ENCODE measurements at regions not wholly inside any gene's neighbourhood (a gene's known extent, or its start where the extent isn't known, plus 50 kb on each side); places are given as distances from the start of the nearest gene placed in this dataset.

DNA sequence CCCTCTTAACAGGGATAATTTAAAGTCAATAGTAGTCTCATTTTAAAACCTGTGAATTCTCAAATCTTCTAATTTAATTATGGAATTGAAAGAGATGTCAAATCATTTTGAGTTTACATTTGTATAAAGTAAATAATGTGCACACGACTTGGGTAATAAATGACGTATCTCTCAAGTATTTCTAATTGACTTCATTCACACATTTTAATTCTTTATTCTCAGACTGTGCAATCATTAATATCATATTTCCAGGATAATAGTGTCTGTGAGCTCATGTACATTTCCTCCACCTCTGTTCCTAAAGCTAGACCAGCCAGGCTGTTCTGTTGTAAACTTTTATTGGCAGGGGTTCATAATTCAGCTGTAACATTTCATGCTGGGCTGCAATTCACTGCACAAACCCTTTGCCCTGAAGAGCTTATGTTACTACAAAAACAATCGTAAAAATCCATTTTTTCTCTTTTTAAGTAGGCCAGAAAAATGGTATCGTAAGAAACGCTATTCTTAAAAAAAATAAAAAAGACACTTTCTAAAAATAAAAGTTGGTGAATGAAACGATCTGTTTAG is 1103.1 kb upstream of the TENM3 start:
- no peak for TF ChIP-seq POLR2A (IDR thresholded peaks at IDR 0.05; ENCODE audit: low read depth, low read length)
- DNase-seq (ENCODE audit: insufficient read length, low spot score), result no peak
- no peak for FAIRE-seq

DNA sequence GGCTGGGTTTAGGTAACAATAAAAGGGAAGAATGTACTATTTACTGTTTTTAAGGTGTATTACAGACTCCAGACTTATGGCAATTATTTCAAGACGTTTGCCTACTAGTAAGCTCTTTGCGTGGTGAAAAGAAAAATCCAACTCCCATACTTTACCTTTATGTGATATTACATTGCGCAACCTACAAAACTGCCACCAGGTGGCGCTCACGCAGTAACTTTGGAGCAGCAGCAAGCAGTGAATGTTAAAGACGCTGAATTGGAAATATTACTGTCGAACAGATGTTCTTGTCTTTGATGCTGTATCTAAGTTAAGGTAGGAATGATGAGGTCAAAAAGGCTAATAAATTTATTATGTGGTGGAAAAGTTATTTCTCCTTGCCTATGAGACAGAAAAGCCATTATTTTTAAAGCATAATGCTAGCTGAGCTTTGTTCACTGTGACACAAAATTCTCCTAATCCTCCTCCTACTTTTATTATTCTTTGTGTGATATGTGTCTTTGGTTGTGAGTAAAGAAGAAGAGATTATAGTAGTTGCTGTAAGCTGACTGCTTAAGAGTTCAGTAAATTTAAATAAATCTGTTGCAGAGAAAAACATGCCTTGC is 1099.8 kb upstream of the TENM3 start:
- FAIRE-seq (no peak), DNase-seq (ENCODE audit: insufficient read length, low spot score) (peak; percentile 15)
- no peak for TF ChIP-seq POLR2A (IDR thresholded peaks at IDR 0.05; ENCODE audit: low read depth, low read length)

DNA sequence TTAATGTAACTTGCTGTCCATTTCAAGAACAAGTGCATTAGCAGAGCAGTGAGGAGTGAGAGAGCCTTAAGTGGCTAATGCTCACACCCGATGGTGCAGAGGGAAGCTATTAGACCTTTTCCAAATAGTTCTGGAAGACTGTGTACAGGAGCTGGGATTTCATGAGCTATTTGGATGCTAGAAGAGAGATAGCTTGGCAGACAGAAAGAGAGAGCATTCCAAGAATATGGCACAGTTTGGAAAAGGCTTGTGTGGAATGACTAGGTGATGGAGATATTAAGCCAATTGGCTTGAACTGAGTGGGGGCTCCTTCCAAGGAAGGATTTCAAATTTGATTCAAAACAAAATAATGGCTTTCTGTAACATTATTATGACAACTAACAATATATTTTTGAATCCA is 1097.2 kb upstream of the TENM3 start:
- no peak for TF ChIP-seq POLR2A (IDR thresholded peaks at IDR 0.05; ENCODE audit: low read depth, low read length)
- no peak for DNase-seq (ENCODE audit: insufficient read length, low spot score)
- no peak for FAIRE-seq

DNA sequence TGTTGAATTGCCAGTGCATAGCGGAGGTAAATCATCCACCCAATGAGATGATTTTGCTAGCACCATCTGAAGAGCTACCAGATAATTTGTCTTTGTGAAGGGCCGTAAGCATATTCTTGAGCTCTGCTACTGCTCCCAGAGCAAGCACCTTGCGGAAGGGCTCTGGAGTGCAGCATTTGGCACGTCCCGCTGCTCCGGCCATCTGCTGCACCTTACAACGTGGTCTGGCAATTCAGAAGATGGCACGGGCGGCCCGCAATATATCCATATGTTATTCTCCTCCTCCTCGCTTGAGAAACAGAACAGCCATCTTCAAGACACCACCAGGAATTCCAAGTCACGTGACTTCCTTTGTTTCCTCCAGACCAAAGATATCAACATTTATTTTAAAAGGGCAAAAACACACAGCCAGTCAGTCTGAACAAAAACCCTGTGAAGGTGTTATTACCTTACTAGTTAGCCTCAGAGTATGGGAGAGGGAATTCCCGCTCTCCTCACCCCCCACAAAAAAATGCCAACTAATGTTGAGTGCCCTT is 1095.7 kb upstream of the TENM3 start:
- DNase-seq (ENCODE audit: insufficient read length, low spot score), result no peak
- FAIRE-seq, result no peak
- TF ChIP-seq POLR2A (IDR thresholded peaks at IDR 0.05; ENCODE audit: low read depth, low read length), result no peak

DNA sequence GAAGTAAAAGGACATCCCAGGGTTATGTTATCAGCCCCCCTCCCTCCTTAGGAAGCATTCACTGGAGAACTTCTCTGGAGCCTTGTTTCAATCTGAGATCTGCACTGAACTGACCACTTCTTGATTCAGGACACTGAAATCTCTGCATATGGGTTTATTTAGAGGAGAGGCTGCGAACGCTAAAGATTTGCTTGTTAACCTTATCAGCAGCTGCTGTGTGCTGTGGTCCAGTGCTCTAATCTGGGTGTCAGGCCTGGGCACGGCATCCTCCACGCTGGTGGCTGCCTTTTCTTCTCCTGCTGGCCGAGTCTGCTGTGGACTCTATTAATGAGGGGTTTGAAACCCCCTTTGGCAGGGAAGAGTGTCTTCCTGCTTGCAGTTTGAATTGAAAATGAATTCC is 1094.7 kb upstream of the TENM3 start:
- FAIRE-seq, result no peak
- TF ChIP-seq POLR2A (IDR thresholded peaks at IDR 0.05; ENCODE audit: low read depth, low read length), result no peak
- DNase-seq (ENCODE audit: insufficient read length, low spot score), result no peak

DNA sequence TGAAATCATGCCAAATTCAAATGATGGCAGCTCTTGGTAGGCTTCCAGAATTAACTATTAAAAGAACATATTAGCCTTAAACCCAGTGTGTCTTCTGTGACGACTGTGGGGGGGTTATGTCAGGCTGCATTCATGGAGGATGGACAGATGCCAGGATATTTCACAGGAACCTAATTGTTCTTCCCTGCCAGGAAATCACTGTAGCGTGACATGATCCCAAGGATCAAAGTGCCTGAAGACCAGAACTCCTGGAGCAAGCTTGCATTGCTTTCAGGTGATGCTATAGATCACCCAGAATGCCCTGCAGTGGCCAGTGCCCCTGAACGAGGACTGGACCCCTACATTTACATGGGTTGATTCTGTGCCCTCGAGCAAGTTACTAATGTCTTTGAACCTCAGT is 1093.0 kb upstream of the TENM3 start:
- no peak for TF ChIP-seq POLR2A (IDR thresholded peaks at IDR 0.05; ENCODE audit: low read depth, low read length)
- no peak for DNase-seq (ENCODE audit: insufficient read length, low spot score)
- FAIRE-seq, result no peak

DNA sequence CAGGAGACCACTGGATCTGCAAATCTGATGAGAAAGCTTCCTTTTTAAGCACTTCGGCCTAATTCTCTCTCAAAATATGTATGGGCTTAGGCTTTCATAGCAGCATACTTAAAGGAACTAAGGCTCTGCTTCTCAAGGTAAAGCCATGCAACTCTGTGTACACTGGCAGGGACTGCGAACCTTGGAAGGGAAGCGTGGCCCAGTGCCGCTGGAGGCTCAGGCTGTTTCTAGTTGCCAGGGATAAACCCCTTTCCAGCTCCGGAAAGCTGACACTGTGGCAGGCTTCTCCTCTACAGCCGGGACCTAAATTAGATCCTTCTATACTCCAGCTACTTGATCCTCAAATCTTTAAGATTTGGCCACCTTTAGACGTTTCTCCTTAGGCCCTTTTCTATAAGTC is 1091.3 kb upstream of the TENM3 start:
- FAIRE-seq, result no peak

DNA sequence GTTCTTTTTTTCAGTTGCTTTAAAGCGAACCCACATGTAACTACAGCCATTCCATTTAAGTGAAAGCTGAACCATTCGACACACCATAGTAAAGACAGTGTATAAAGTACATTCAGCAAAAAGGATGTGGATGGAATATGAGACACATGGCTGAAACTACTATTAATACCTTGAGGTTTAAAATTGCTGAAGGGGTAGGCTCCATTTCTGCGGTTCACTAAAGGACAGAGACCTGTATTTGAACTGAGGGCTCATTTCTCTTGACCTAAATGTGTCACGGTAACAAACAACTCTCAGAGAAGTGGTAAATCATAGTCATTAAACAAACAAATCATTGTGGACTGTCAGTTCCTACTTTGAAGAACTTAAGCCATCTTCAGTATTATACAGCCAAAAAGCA is 1085.6 kb upstream of the TENM3 start:
- DNase-seq (ENCODE audit: insufficient read length, low spot score), result no peak

More for the DNA sequence above, 1091.3 kb upstream of the TENM3 start:
- TF ChIP-seq POLR2A (IDR thresholded peaks at IDR 0.05; ENCODE audit: low read depth, low read length), result no peak
- DNase-seq (ENCODE audit: insufficient read length, low spot score), result no peak

DNA sequence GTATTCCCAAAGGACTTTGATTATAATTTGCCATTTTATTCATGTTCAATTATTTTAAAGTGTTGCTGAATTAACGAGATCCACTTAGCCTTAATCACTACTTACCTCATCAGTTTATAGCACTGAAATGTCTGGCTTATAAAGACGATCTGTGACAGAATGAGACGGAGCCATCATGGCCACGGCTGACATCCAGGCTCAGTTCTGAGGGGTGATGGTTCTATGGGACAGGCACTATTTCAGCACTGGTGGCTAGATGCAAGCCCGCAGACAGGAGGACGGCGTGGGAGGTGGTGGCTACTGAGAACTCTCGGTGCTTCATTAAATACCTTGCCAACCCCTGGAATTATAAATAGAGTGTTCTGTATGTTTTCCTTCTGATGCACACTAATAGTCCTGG is 1084.2 kb upstream of the TENM3 start:
- DNase-seq (ENCODE audit: insufficient read length, low spot score), result no peak
- FAIRE-seq, result no peak
- TF ChIP-seq POLR2A (IDR thresholded peaks at IDR 0.05; ENCODE audit: low read depth, low read length), result no peak

More for the DNA sequence above, 1085.6 kb upstream of the TENM3 start:
- TF ChIP-seq POLR2A (IDR thresholded peaks at IDR 0.05; ENCODE audit: low read depth, low read length), result no peak
- no peak for FAIRE-seq

DNA sequence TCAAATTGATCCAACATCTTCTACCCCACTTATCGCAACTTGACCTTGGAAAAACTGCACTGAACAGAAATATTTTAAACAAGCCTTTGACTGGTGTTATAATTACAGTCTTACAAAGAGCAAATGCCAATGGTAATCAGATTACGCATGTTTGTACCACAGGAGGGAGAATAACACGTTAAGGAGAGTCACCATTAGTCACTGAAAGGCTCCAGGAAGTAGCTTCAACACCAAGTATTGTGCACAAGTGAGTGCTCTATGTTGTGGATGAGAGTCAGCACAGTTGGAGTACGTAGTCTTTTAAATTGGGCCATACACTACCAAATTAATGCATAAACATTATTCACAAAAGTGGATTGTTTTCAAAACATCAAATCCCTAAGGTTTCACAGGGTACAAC is 1081.5 kb upstream of the TENM3 start:
- no peak for TF ChIP-seq POLR2A (IDR thresholded peaks at IDR 0.05; ENCODE audit: low read depth, low read length)
- FAIRE-seq (no peak), DNase-seq (ENCODE audit: insufficient read length, low spot score) (no peak)

DNA sequence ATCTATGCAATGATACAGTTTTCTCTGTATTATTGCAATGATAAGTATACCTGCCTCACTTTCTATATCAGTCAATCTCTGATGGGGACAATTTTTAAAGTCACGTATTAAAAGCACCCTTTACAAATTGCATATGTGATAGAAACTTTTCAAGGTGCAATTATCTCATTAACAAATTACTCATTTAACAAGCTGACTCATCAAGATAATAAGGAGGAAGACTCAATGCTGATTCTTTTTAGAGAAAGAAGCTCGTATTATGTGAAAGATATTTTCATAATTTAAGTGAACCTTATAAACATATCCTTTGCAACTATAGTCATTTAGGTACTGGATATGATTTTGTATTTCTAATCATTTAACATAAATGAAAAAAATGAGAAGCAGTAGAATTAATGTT is 1080.9 kb upstream of the TENM3 start:
- DNase-seq (ENCODE audit: insufficient read length, low spot score), result no peak
- FAIRE-seq, result no peak
- TF ChIP-seq POLR2A (IDR thresholded peaks at IDR 0.05; ENCODE audit: low read depth, low read length), result no peak

DNA sequence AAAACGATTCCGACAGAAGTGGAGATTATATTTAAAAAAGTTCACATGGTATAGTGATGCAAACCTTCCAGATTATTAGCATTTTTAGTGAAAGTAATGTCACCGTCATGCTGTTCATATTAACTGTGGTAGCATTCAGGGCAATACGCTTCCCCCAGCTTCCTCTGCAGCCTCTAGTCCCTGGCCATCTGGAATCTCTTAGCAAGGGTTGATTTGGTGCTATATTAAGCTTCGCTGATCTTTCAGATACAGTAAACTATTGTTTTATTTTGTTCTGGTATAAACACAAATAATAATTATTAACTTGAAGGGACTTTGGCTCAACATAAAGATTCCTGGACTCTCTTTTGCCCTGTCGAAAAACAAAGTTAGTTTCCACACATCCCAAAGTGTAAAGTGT is 1080.5 kb upstream of the TENM3 start:
- DNase-seq (ENCODE audit: insufficient read length, low spot score) (no peak), FAIRE-seq (no peak)
- no peak for TF ChIP-seq POLR2A (IDR thresholded peaks at IDR 0.05; ENCODE audit: low read depth, low read length)

DNA sequence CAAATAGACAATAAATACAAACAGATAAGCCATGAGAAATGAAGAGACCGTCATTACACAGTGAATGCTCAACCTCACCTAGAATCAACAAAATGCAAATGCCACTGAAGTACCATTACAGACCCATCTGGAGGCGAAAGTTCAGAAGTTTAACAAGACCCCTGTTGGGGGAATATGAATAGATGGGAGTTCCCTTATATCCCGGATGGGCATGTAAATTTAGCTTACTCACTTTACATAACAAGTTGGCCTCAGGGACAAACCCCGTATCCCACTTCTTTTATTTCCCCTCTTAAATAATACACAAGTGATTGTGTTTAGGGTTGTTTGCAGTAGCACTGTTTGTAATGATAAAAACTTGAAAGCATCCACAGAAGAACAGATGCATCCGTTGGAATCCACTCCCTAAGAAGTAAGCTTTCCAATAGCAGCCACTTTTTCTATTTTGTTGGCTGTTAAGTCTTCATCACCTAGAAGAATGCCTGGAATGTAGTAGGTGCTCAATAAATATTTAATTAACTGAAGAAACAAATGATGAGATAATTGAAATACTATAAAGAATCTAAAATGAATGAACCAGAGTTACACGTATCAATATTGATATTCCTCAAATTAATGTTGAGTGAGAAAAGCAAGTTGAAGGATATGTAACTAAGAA is 1076.3 kb upstream of the TENM3 start:
- DNase-seq (ENCODE audit: insufficient read length, low spot score) (no peak), FAIRE-seq (no peak)
- no peak for TF ChIP-seq POLR2A (IDR thresholded peaks at IDR 0.05; ENCODE audit: low read depth, low read length)

DNA sequence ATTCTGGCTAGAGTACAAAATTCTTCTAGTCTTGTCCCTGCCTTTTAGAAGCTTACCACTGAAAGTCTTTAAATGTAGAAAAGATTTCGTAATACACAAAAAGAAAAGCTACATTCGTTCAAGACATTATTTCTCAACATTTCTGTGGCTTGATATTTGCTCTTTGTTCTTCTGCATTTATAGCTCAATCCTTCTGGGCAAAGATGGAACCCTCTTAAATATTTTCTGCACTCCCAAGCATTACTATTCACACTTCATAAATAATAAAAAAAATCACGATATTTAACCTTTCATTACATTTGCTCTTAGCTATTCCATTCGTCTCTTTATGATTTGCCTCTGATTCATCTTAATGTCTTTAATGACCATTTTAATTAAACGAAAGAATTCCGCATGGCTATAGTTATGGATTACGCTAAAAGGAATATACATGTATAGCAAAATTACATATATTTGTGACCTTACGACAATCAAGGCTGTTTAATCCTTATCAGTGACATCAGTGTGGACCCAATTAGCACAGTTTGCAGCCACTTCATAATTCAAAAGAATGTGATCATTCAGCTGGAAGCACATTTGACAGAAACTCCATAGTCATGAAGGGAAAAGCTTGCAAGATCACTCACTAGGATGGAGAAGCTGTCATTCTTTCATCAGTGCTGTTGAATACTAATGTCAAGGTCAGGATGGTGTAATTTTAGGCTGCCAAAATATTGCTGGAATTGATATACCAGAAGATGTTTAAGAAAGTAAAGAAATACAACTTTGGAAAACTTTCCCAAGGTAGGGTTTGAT is 1075.0 kb upstream of the TENM3 start:
- FAIRE-seq (no peak), DNase-seq (ENCODE audit: insufficient read length, low spot score) (no peak)
- no peak for TF ChIP-seq POLR2A (IDR thresholded peaks at IDR 0.05; ENCODE audit: low read depth, low read length)
